Activated T-cell treated with anti-CD3 and anti-CD28 coated beads, Interleukin-2, amount 50 U/mL, for 48 hours (primary cell): ENCODE measurements at regions not wholly inside any gene's neighbourhood (a gene's known extent, or its start where the extent isn't known, plus 50 kb on each side); places are given as distances from the start of the nearest gene placed in this dataset.

ENCODE experiments used
- DNase-seq, 2 experiments: peaks; one replicate each; pipeline ENCODE4 v3.0.0-alpha.2; 2020

DNA sequence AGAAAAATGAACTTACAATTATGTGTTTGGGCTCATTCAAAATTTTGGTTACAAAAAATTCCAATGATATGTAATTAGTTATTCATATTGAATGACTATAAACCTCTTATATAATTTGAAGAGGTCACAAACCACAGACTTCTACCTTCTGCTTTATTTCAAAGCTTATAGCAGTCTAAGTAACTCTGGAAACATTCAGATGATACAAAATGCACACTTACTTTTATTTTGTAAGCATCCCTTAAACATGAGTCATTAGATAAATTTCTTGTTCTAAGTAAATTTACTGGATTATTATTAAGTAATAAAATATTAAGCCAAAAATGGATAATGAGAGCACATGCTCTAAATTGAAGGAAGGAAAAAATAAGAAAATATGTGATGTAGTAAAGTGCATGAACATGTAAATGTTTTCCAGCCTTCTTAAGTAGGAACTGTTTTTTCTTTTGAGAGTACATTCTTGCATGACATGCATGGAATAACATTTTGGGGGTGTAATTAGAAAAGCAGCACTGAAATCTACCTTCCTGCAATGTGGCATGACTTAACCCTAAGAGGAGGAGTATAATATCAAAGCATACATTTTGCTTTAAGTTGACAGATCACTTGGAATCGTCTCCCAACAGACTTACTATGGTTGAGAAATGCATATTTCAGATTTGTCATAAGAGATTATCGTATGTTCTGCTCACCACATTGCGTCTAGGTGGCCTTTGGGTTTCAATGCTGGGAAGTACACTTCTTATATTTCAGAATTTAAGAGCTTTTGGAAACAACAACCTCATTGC is 372.7 kb upstream of the HSF2 start:
- no peak for DNase-seq

DNA sequence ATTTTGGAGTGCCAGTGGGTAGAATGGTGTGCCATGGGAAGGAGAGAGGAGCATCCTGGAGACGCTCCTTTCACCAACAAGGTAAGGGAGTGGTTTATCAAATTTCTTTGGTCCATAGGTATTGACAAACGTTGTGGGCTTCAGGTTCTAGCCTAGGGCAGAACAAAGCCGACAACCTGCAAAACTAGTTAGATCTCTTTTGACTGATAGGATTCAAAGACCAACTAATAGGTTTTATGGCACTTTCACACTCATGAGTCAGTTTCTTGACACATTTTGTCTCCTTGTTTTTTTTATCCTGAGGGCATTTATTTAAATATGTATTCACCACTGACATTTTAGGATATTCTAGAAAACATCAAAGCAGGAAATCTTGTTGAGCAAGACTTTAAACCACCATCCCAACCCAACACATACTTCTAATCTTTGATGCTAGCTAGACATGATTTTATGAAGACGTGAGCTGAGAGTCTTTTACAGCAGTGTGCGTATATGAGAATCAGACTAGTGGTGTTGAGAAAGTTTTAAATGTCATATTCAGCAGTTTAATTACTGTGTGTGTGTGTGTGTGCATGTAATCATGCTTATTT is 370.4 kb upstream of the HSF2 start:
- DNase-seq: no peak

DNA sequence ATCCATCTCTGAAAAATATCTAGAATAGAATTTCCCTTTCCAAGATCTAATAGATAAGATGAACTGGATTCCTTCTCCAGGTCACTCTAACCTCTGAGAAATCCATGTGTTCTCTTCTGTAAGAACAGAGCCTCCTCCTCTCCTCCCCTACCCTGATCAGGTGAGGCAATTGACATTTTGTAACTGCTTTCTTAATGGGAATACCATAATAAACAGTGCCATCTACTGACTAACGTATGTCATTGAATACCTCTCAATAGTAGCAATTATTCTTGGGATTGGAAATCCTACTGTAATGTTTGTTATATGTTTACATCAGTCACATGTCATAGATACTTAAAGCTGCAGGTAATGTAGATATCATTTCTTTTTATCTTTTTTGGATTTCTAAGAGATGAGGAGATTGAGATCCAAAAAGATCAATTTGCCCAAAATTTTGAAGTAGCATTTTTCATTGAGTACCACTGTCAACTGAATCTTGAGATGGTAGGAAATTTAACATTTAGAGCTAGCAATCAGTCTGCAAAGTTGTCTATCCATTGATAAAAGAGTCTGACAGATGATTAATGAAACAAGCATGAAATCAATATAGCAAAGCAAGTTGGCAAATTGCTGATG is 365.8 kb upstream of the HSF2 start:
- DNase-seq: no peak

DNA sequence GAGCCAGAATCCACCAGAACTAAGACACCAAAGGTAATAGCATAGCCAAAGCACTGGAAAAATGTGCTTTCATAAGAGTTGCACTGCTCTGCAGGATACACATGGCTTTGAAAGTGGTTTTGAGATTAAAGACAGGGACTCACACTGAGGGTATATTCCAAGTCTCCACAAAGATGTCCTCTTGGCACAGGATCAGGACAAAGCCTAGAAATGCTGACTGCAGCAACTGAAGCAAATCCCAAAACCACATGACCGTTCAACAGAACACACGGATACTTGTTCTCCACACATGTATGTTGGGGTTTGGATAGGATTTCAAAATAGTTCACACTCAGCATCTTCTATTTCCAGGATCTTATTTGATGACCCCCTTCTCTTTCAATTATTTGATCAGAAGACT is 364.3 kb upstream of the HSF2 start:
- no peak for DNase-seq

DNA sequence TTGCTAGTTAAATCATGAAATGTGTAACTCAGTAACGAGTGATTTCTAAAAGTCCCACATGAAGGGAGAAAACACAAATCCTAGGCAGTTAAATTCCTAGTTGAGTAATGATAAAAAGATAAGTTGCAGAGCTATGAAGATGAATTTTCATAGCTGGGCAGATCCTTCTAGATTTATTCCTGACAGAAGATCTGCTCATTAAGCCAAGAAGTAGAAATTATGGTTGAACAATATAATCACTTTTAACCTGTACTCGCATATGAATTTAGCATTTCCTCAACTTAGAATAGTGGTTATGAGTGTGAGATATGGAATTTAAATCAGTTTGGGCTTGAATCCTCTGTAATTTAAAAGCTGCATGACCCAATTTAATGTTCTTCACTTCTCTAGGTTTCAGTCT is 359.2 kb upstream of the HSF2 start:
- no peak for DNase-seq

DNA sequence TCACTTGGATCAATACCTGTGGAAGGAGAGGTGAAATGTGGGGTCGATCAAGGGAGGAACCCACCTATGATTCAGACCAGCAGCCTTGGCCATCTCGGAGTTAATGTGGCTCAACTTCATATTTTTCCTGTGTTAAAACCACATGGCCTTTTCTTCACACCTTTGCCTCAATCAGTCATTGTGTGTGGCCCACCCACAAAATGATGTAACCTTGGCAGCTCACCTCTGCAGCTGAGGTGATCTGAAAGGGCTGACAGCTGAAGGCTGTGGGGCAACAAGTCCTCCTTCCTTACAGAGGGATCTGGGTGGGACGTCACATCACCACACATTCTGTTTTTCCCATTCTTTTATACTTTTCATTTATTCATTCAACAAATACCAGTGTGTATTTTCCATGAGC is 357.1 kb upstream of the HSF2 start:
- no peak for DNase-seq

DNA sequence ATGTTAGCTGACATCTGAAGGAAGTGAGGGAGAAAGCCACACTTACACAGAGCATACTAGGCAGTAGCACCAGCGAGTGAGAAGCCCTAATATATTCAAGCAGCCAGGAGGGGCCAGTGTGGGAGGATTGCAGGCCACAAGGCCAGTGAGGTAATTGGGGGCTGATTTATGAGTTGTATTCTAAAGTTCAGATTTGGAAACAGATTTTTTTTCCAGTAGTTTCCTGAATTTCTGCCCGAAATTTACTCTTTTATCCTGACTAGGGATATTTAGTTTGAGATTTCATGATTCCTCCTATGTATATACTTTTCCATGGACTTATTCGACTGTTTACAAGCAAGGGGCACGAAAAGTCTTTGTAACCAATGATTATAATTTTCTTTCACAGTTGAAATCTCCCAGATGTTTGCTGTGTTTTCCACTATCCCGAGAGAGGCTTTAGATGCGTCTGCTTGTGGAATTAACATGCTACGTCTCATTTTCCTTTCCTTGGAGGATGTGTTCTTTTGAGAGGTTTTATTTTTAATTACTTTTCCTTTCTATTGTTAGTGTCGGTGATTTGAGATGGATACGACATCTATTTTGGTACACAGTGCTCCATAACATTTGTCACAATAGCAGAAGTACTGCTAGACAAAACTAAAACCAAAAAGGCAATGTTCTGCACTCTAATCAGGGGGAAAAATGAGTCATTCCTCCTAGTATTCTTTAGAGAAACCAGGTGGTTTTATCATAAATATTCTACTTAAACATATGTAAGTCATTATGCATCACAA is 356.3 kb upstream of the HSF2 start:
- no peak for DNase-seq

DNA sequence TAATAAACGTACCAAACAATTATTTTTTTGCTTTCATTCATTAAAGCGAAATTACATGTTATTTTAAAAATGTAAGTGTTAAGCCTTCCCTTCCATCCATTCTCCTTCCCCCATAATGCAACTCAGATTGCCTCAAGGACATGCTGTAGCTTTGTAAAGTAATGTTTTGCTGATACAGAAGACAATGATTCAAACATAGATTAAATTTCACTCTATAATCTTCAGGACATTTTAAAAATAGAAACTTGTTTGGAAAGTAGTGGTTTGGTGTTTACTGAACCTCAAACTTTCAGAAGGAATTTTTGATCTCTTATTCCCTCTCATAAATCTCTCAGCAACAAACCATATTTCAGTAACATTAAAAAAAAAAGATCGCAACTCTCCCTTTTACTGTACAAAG is 350.9 kb upstream of the HSF2 start:
- no peak for DNase-seq

DNA sequence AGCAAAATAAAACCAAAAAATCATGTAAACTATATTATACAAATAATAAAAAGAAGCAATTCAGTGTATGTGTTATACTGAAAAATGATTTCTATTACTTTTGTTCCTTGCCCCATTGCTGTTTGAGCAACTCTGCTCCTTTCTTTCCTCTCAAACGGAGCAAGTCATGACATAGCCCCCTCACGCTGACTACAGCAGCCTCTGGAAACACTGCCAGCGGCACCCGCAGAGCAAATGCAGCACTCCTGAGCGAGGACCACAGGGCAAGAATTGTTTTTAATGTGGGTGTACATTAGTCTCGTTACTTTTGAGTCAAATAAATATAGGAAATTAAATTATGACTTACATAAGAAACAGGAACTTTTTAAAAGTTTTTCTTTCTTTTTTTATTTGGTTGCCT is 350.1 kb upstream of the HSF2 start:
- no peak for DNase-seq

DNA sequence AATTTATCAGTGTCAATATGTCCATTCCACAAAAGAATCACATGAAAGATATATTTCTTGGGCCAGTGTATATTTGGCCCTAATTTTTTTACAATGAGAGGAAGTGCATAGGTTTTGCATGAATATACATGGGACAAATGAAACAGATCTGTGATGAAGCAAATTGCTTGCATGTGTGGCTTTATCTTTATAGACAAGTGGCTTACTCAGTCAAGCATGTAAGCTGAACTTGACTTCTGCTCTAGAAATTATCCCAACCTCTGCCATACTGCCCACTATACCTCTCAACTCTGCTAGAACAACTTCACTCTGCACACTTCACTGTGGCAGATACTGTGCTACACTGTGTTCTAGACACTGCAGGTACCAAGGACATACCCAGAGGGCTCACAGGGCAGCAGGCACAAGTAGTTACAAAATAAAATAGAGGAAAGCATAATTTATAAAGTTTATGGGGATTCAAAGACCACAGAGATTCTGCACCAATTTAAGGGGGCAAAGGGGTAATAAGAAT is 349.2 kb upstream of the HSF2 start:
- DNase-seq: no peak

DNA sequence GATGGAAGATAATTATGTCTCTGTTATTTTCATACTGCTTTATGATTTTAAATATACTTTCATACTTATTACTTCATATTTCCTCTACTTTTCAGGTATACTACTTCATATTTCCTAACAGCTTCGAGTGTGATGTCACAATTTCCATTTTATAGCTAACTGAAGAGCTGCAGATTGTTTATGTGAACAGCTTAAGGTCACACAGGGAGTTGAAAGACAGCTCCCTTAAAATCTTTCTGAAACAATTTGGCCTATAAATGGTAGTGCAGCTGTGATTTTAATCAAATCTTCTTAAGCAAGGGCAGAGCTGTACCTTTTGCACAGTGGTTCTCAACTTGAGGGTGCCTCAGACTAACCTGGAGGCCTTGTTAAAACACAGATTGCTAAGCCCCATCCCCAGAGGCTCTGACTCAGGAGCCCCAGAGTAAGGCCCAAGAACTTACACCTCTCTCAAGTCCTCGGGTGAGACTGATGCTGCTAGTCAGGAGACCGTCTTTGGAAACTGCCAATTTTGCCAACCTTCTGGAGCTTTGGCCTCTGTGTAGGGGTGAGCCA is 347.0 kb upstream of the HSF2 start:
- no peak for DNase-seq

DNA sequence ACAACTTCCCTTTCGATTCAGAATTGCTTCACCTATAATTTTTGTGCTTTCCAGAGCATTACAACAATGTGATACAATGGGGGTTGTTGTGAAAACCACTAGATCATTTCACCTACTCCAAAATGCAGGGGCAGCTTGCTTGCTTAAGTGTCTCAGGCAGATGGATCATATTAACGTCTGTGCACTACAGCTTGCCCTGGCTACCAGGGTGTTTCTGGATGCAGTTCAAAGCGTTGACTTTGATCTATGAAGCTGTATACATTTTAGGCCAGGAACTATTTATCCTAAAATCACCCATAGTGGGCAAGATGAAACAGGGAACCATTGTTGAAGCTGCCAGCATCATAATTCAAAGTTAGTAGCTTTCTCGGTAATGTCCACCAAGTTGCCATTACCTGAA is 339.5 kb upstream of the HSF2 start:
- DNase-seq: no peak

DNA sequence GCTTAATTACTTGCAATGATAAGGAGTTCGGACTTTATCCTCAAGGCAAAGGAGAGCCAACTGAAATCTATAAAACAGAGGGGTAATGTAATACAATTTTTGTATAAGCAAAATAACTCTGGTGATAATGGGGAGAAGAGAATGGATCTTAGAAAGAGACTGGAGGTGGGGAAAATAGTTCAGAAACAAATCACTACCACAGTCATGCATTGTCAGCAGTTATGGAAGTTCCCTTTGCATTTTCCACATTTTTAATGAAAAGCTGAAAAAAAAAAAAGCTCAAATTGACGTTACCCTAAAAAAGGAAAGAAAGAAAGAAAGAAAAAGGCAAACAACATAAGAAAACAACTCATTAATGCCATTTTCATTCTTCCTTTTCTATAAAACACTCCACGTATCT is 337.6 kb upstream of the HSF2 start:
- no peak for DNase-seq

DNA sequence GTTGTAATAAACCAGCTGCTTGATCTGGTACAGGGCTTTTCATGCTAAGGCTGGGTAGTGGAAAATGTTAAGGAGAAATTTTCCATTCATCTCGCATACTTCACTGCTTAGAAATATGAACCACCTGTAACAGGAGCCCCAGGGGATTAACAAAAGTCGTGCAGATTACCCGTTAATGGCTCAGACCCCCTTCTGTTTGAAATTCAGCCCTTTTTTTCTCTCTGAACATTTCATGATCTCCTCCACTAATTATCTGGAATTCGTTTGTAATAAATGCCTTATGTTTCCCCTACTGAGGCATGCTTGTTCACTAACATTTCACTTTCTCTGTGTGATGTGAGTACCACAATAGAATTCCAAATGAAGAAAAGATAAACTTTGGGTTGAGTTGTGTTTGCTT is 336.4 kb upstream of the HSF2 start:
- DNase-seq: no peak

DNA sequence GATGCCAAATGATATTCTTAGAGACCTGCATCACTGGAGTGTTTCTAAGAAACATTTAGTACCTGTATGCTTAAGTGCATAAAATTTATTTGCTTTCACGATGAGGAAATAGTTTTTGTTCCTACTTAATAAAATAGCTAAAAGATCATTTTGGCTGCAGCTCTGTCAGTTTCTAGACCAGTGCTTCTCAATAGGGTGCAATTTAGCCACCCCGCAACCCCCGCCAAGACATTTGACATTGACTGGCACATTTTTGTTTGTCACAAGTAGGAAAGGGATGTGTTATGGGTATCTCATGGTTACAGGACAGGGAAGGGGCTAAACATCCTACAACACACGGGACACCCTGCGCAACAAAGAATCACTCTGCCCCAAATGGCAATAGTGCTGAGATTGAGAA is 335.7 kb upstream of the HSF2 start:
- DNase-seq: no peak

DNA sequence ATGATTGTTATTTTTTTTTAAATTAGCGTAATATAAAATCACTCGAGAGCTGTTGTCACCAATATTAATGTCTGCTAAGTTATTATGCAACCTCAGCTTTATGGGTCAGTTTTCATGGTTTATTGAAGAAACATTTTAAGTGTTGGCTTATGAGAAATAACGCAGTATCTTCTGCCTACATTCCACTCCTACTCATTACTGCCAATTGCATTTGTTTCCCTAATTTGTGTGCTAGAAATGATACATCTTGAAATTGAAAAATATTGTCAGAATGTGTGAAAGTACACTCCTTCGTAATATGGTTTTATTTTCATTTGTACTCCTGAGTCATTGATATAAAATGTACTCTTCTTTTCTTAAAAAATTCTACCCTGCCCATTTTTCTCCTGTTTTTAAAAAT is 333.3 kb upstream of the HSF2 start:
- DNase-seq: no peak

DNA sequence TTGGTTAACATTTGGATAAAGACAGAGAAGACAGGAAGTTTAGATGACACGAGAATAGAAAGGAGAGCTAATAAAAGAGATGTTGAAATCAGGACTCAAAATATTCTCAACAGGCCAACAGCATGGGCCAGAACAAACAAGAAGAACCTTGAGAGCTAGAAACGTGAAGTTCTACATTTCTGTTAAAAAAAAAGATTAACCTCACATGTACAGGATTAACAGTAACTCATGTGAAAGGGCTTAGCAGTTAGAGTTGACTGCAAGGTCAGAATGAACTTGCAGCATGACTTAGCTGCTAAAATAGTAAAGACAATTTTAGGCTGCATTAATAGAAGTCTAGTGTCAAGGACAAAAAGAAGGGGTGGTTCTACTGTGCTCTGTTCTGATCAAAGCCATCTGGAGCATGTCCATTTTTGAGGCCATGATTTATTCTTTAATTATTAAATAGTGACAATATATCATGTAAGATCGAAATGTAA is 331.1 kb upstream of the HSF2 start:
- DNase-seq: no peak

DNA sequence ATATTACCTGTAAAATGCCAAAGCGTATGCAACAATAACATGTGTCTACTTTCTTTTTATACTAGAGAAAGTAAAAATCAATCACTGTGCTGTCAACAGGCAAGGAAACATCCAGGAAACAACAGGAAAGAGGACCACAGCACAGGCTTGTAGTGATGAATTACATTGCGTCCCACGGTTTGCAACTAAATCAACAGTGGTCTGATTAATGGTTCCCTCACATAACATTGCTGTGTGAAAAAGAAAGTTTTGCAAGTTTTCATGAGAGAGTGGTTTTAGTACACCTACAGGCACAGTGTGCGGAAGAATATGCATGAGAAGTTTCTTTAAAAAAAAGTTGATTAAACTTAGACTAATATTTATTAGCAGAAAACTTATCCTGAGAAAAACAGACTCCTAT is 329.5 kb upstream of the HSF2 start:
- DNase-seq: no peak

DNA sequence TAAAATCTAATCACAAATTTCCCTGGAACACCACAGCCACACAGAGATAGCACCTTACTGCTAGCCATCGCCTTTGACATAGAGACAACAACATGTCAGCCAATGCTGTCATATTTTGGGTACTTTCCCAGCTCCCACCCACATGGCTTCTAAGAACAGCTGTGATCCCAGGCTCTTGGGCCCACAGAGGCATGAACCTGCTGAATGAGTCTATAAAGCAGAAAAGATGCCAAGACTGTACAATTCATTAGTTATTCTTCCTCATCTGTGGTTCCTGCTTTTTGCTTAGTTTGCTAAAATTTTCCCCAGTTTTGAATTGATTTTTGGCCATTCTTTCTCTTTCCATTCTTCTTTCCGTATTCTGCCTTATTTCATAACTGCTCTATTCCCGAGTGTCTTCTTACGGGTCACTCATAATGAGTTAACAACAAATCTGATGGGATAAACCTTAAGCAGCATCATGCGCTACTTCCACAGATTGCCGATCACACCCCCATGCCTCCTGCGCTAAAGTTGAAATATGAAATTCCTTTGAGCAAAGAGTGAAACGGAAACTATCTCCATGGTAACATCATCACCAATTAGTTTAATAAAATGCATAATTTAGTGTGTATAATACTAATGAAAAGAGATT is 327.3 kb upstream of the HSF2 start:
- DNase-seq: no peak

DNA sequence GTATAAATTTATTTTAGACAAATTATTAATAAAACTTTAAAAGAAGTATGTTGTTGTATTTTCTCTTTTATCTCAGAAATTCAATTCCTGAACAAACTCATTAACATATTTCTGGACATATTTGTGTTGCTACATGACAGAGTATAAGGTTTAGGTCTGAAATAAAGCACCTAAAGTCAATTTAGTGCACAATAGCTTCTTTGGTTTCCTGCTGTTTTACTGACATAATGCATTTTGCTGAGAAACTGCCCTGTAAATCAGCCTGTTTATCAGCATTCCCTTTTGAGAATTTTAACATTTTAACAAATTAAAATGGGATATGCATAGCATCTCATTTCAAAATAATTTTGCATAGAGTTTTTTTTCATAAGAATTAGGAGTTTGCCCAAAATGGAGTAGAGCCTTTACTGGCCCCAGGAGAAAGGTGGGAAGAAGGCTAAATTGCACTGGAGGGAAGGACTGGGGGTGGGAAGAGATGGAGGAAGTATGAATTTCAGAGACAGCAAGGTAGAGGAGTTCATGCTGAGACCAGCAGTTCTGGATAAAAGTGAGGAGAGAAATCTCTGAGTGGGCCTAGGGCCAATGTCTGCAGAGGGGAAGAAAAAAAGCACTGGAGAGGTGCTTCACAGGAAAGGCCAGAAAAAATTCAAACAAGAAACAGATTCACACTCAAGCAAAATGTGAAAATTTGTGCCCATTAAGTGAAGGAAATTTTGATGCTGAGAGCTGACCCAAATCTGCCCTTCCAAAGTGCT is 324.2 kb upstream of the HSF2 start:
- no peak for DNase-seq

DNA sequence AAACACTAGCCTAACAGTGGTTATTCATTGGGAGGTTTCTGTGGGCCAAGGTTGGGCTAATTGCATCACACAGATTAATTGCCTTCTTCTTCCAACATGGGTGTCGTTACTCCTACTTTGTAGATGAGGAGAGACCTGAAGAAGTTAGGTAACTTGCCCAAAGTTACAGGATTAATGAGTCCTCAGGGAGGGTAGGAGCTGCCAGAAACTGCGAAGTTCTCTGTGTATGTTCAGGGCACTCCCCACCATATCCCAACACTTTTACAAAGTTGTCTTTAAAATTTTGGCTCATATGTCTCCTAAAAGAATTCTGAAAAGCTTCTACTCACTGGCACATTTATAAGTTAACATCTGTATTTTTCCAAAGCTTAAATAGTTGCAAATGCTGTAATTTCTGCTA is 323.5 kb upstream of the HSF2 start:
- no peak for DNase-seq

DNA sequence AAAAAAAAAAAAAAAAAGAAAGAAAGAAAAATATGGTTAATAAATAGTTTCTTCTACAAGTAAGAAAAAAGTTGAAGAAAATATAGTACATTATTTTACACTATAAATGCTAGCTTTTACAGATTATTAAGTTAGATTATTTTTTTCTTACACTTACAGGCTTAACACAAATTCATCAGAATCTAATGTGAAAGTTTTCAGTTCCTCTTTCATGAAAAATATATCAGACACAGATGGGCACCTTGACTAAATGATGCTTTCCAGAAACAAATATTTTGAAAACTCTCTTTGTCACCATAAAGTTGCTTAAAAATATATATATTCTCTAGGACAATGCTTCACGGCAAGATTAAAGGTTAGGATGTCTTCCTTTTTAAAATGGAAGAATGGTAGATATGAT is 321.8 kb upstream of the HSF2 start:
- DNase-seq: no peak
